H1 (cell line): ENCODE measurements at regions not wholly inside any gene's neighbourhood (a gene's known extent, or its start where the extent isn't known, plus 50 kb on each side); places are given as distances from the start of the nearest gene placed in this dataset.

ENCODE experiments used
- CTCF ChIA-PET: fragments of 300-600 bp; sonication (Branson Sonifier 250); formaldehyde crosslinking; loops from one replicate; lab custom pipeline; 2021; ENCODE audit not compliant: partially characterized antibody; lab: Charles Lee
- POLR2A ChIA-PET: fragments of 300-600 bp; sonication (Branson Sonifier 250); formaldehyde crosslinking; loops from one replicate; lab custom pipeline; 2021; ENCODE audit warnings: inconsistent platforms; ENCODE audit not compliant: partially characterized antibody; lab: Charles Lee
- DNase-seq, 2 experiments: peaks; one replicate each; pipeline versions ENCODE4 v3.0.0 to v3.0.0-alpha.2; 2010 to 2022; ENCODE audit warnings: low spot score in 2 of 2, low read depth in 1 of 2, mixed read lengths in 1 of 2
- FAIRE-seq: peaks from 2 replicates; lab custom pipeline; 2011; peaks lifted over from hg19 to GRCh38; lab: Jason Lieb, UNC
- H2AFZ ChIP-seq: 2 replicates; pipeline ENCODE4 v1.8.1; 2012; ENCODE audit warnings: low read length, inconsistent platforms
- H2AK5ac ChIP-seq: 2 replicates; pipeline ENCODE4 v1.6.1; 2013; ENCODE audit warnings: low read depth, low read length
- H2BK120ac ChIP-seq: replicated peaks from 2 replicates; pipeline ENCODE3; 2013; ENCODE audit warnings: low read depth, low read length, inconsistent platforms
- H2BK12ac ChIP-seq: 2 replicates; pipeline ENCODE4 v1.6.1; 2013; ENCODE audit warnings: low read depth, low read length
- H2BK15ac ChIP-seq: 2 replicates; pipeline ENCODE4 v1.6.1; 2013; ENCODE audit warnings: low read length
- H2BK20ac ChIP-seq: 2 replicates; pipeline ENCODE4 v1.6.1; 2013; ENCODE audit warnings: low read length
- H2BK5ac ChIP-seq: 2 replicates; pipeline ENCODE4 v1.6.1; 2013; ENCODE audit warnings: low read depth, low read length
- H3K14ac ChIP-seq: 2 replicates; pipeline ENCODE4 v1.6.1; 2013; ENCODE audit warnings: inconsistent platforms; ENCODE audit not compliant: insufficient read length
- H3K18ac ChIP-seq: 2 replicates; pipeline ENCODE4 v1.6.1; 2013; ENCODE audit warnings: low read length; ENCODE audit errors: extremely low read depth
- H3K23ac ChIP-seq: 2 replicates; pipeline ENCODE4 v1.6.1; 2013; ENCODE audit warnings: inconsistent platforms; ENCODE audit not compliant: insufficient read length
- H3K23me2 ChIP-seq: 2 replicates; pipeline ENCODE4 v1.6.1; 2013; ENCODE audit warnings: low read depth, low read length
- H3K27ac ChIP-seq: 2 replicates; pipeline ENCODE4 v1.6.1; 2011; ENCODE audit warnings: low read depth, low read length, inconsistent platforms
- H3K27me3 ChIP-seq, 4 experiments: replicated peaks in 1 of 4; 1 replicate in 1 of 4; 2 replicates in 3 of 4; pipeline versions ENCODE4 v1.6.1 to v1.8.1; 2011 to 2013; ENCODE audit warnings: low read length in 3 of 4, mild to moderate bottlenecking in 3 of 4, inconsistent platforms in 2 of 4, mixed read lengths in 2 of 4, moderate library complexity in 1 of 4; ENCODE audit not compliant: control insufficient read depth in 3 of 4, insufficient read depth in 3 of 4; ENCODE audit errors: extremely low read depth in 1 of 4
- H3K36me3 ChIP-seq, 4 experiments: 2 replicates each; pipeline versions ENCODE4 v1.6.1 to v1.8.1; 2011 to 2013; ENCODE audit warnings: mild to moderate bottlenecking in 4 of 4, low read length in 3 of 4, moderate library complexity in 2 of 4, control low read depth in 1 of 4, inconsistent platforms in 1 of 4; ENCODE audit not compliant: insufficient read depth in 4 of 4, control insufficient read depth in 2 of 4
- H3K4ac ChIP-seq: replicated peaks from 2 replicates; pipeline ENCODE3; 2013; ENCODE audit warnings: low read length, low read depth, mixed read lengths, inconsistent platforms; ENCODE audit not compliant: insufficient read length
- H3K4me1 ChIP-seq, 4 experiments: replicated peaks in 1 of 4; 1 replicate in 1 of 4; 2 replicates in 3 of 4; pipeline versions ENCODE4 v1.6.1 to v1.8.1; 2011 to 2013; ENCODE audit warnings: low read length in 3 of 4, inconsistent platforms in 2 of 4, mixed read lengths in 1 of 4; ENCODE audit not compliant: insufficient read depth in 4 of 4, control insufficient read depth in 3 of 4
- H3K4me2 ChIP-seq, 2 experiments: 2 replicates each; pipeline versions ENCODE4 v1.6.1 to v1.8.1; 2011 to 2013; ENCODE audit warnings: low read depth in 2 of 2, low read length in 2 of 2, control low read depth in 1 of 2, inconsistent platforms in 1 of 2, mild to moderate bottlenecking in 1 of 2; ENCODE audit not compliant: insufficient read depth in 1 of 2
- H3K4me3 ChIP-seq, 4 experiments: fragments of 200-600, 300-600 bp in 1 of 4; sonication (generic), shearing (Covaris generic), sonication (Bioruptor Twin) in 1 of 4; 2 replicates each; pipeline versions ENCODE4 v1.5.1 to v1.8.1; 2011 to 2016; ENCODE audit warnings: low read length in 4 of 4, low read depth in 3 of 4, control low read depth in 2 of 4, inconsistent platforms in 2 of 4, mild to moderate bottlenecking in 2 of 4, mixed read lengths in 1 of 4, moderate library complexity in 1 of 4; ENCODE audit not compliant: insufficient read depth in 2 of 4; ENCODE audit errors: extremely low read depth in 1 of 4
- H3K56ac ChIP-seq: replicated peaks from 2 replicates; pipeline ENCODE3; 2013; ENCODE audit warnings: low read depth, mild to moderate bottlenecking, mixed read lengths, low read length, inconsistent platforms; ENCODE audit not compliant: insufficient read length
- H3K79me1 ChIP-seq: 2 replicates; pipeline ENCODE4 v1.6.1; 2013; ENCODE audit warnings: low read depth, low read length, control low read depth
- H3K79me2 ChIP-seq, 2 experiments: 2 replicates each; pipeline versions ENCODE4 v1.6.1 to v1.8.1; 2012 to 2013; ENCODE audit warnings: low read length in 2 of 2, mild to moderate bottlenecking in 2 of 2, inconsistent platforms in 1 of 2; ENCODE audit not compliant: insufficient read depth in 2 of 2, control insufficient read depth in 1 of 2
- H3K9ac ChIP-seq, 4 experiments: replicated peaks in 1 of 4; 1 replicate in 1 of 4; 2 replicates in 3 of 4; pipeline versions ENCODE4 v1.6.1 to v1.8.1; 2011 to 2013; ENCODE audit warnings: low read depth in 3 of 4, low read length in 3 of 4, control low read depth in 2 of 4, mild to moderate bottlenecking in 2 of 4, moderate library complexity in 2 of 4, inconsistent platforms in 1 of 4; ENCODE audit errors: extremely low read depth in 1 of 4
- H3K9me3 ChIP-seq, 2 experiments: 2 replicates each; pipeline versions ENCODE4 v1.6.1 to v1.8.1; 2012 to 2013; ENCODE audit warnings: mild to moderate bottlenecking in 2 of 2, moderate library complexity in 2 of 2, control low read depth in 1 of 2, inconsistent platforms in 1 of 2, low read depth in 1 of 2, low read length in 1 of 2, mixed read lengths in 1 of 2; ENCODE audit not compliant: insufficient read depth in 2 of 2
- H4K20me1 ChIP-seq, 2 experiments: replicated peaks in 1 of 2; 2 replicates each; pipeline versions ENCODE3 to v1.8.1; 2011 to 2013; ENCODE audit warnings: inconsistent platforms in 2 of 2, low read length in 2 of 2, mild to moderate bottlenecking in 1 of 2; ENCODE audit not compliant: insufficient read depth in 2 of 2, control insufficient read depth in 1 of 2
- H4K5ac ChIP-seq: 2 replicates; pipeline ENCODE4 v1.6.1; 2013; ENCODE audit warnings: low read length, low read depth, mixed read lengths, inconsistent platforms; ENCODE audit not compliant: insufficient read length
- H4K8ac ChIP-seq: 2 replicates; pipeline ENCODE4 v1.8.0; 2013; ENCODE audit warnings: mild to moderate bottlenecking, moderate library complexity, low read length, inconsistent platforms; ENCODE audit not compliant: insufficient read depth; ENCODE audit errors: extremely low read depth
- H4K91ac ChIP-seq: replicated peaks from 2 replicates; pipeline ENCODE3; 2013; ENCODE audit warnings: low read length, mixed read lengths, inconsistent platforms; ENCODE audit not compliant: insufficient read length
- BRCA1 ChIP-seq: IDR thresholded peaks from 2 replicates; pipeline ENCODE4 v1.6.1; 2012; ENCODE audit warnings: low read depth, low read length, improper control_type of control experiment
- CBX5 ChIP-seq: fragments of 300-800, 300-1000 bp; sonication (generic); IDR thresholded peaks from 2 replicates; pipeline ENCODE4 v1.7.1; 2016; ENCODE audit warnings: antibody characterized with exemption, low read length, low read depth
- CBX8 ChIP-seq: fragments of 300-800, 300-1000 bp; sonication (generic); IDR thresholded peaks from 2 replicates; pipeline ENCODE4 v1.7.1; 2016; ENCODE audit warnings: low read depth, low read length, borderline replicate concordance
- EGR1 ChIP-seq: IDR thresholded peaks from 2 replicates; pipeline ENCODE4 v1.6.1; 2011; ENCODE audit warnings: low read depth, low read length, borderline replicate concordance
- GABPA ChIP-seq: IDR thresholded peaks from 2 replicates; pipeline ENCODE4 v1.6.1; 2011; ENCODE audit warnings: mild to moderate bottlenecking, low read length, moderate library complexity, borderline replicate concordance; ENCODE audit not compliant: insufficient read depth
- JUN ChIP-seq: IDR thresholded peaks from 2 replicates; pipeline ENCODE4 v1.6.1; 2011; ENCODE audit warnings: low read depth, mild to moderate bottlenecking, improper control_type of control experiment, low read length
- MAX ChIP-seq: IDR thresholded peaks from 2 replicates; pipeline ENCODE4 v1.6.1; 2012; ENCODE audit warnings: inconsistent platforms
- NANOG ChIP-seq: IDR thresholded peaks from 2 replicates; pipeline ENCODE4 v1.6.1; 2011; ENCODE audit warnings: low read length, low read depth, mild to moderate bottlenecking, inconsistent platforms; ENCODE audit not compliant: insufficient read depth, poor library complexity, severe bottlenecking
- NRF1 ChIP-seq: IDR thresholded peaks from 2 replicates; pipeline ENCODE4 v1.6.1; 2011; ENCODE audit warnings: mild to moderate bottlenecking, low read depth, low read length, improper control_type of control experiment
- RAD21 ChIP-seq, 2 experiments: IDR thresholded peaks in 1 of 2; conservative IDR thresholded peaks in 1 of 2; 2 replicates each; pipeline ENCODE4 v1.6.1; 2011; ENCODE audit warnings: low read depth in 2 of 2, low read length in 2 of 2, improper control_type of control experiment in 1 of 2, inconsistent platforms in 1 of 2, mild to moderate bottlenecking in 1 of 2, moderate library complexity in 1 of 2
- SP2 ChIP-seq: IDR thresholded peaks from 2 replicates; pipeline ENCODE4 v1.6.1; 2012; ENCODE audit warnings: mild to moderate bottlenecking, low read length, inconsistent platforms
- TCF12 ChIP-seq: IDR thresholded peaks from 2 replicates; pipeline ENCODE4 v1.6.1; 2011; ENCODE audit warnings: low read depth, mild to moderate bottlenecking, low read length
- USF2 ChIP-seq: IDR thresholded peaks from 2 replicates; pipeline ENCODE4 v1.6.1; 2011; ENCODE audit warnings: low read length, improper control_type of control experiment
- WGBS, 2 experiments: shearing (Covaris generic) in 1 of 2; methylation state at CpG; one replicate each; pipeline versions ENCODE4 v1.1.6 to v1.1.7; 2013 to 2015; ENCODE audit warnings: low lambda C conversion rate in 2 of 2, mixed read lengths in 2 of 2, inconsistent platforms in 1 of 2, low coverage in 1 of 2, missing lambda C conversion rate in 1 of 2; ENCODE audit not compliant: insufficient replicate concordance in 2 of 2, insufficient coverage in 1 of 2, insufficient read length in 1 of 2; ENCODE audit errors: extremely low coverage in 1 of 2, missing lambda C conversion rate in 1 of 2; 5-methylcytosine and 5-hydroxymethylcytosine counted together

GRCh38 chr1:38607526-38607925 lies 252.0 kb downstream of the RRAGC start:
- Histone ChIP-seq H2BK120ac (no peak overlapping the region), H2BK5ac (no peak overlapping the region; the same call in 1 of the 2 replicates), H4K5ac (no peak overlapping the region), H4K91ac (no peak overlapping the region), H4K20me1 (peaks cover 0 to 2% of the 10 kb centered on the region in 2 experiments), H2BK15ac (no peak overlapping the region), H2AK5ac (no peak overlapping the region), H3K79me1 (no peaks in the 10 kb centered on the region), H2BK20ac (no peak overlapping the region), H3K27me3 (peaks cover 2 to 18% (median 12%) of the 10 kb centered on the region in 4 experiments; a peak in 5 of 7 replicates), H3K4me3 (no peak overlapping the region), H3K4me1 (peaks cover 0 to 4% (median 2%) of the 10 kb centered on the region in 4 experiments; a peak in 4 of 7 replicates), H3K79me2 (no peaks in the 10 kb centered on the region), H3K9me3 (no peaks in the 10 kb centered on the region), H3K36me3 (no peaks in the 10 kb centered on the region), H3K4ac (no peak overlapping the region), H3K9ac (no peak overlapping the region), H3K23me2 (no peaks in the 10 kb centered on the region), H3K56ac (no peak overlapping the region), H3K14ac (no peak overlapping the region), H3K23ac (no peak overlapping the region), H4K8ac (no peak overlapping the region), H2AFZ (no peak overlapping the region), H2BK12ac (no peak overlapping the region), H3K18ac (no peak overlapping the region), H3K4me2 (no peak overlapping the region), H3K27ac (no peak overlapping the region)
- WGBS, 2 experiments: 86% methylated on average over 8 of the region's 8 CpGs; no CpG with 5 or more reads in 1 of the 2 experiments
- POLR2A ChIA-PET: no interaction called here
- DNase-seq: peak in 1 of 2 experiments; percentile 26
- CTCF ChIA-PET: interaction anchor here (0.8 kb wide), 1 partner anchor 32 kb away, joined by 3 read pairs; no protein-coding TSS in a partner anchor
- no peak for FAIRE-seq
- no peak for TF ChIP-seq TCF12
- TF ChIP-seq NRF1: no peak
- TF ChIP-seq BRCA1: no peak
- no peak for TF ChIP-seq GABPA
- TF ChIP-seq EGR1: no peak
- TF ChIP-seq CBX8: no peak
- no peak for TF ChIP-seq CBX5
- TF ChIP-seq SP2: no peak
- no peak for TF ChIP-seq JUN
- TF ChIP-seq USF2: no peak
- TF ChIP-seq NANOG: no peak
- TF ChIP-seq RAD21 (IDR thresholded peaks at IDR 0.05 in 1 of 2, conservative IDR thresholded peaks at IDR 0.05 in 1 of 2; ENCODE audit: low read depth in 2 of 2, low read length in 2 of 2): no peak
- no peak for TF ChIP-seq MAX
